Panc1 (cell line): ENCODE measurements at regions not wholly inside any gene's neighbourhood (a gene's known extent, or its start where the extent isn't known, plus 50 kb on each side); places are given as distances from the start of the nearest gene placed in this dataset.

Source experiments
- POLR2AphosphoS5 ChIP-seq: IDR thresholded peaks from 2 replicates; pipeline ENCODE4 v1.6.1; 2012; ENCODE audit warnings: mild to moderate bottlenecking, low read depth, low read length, moderate library complexity
- SIN3A ChIP-seq: IDR thresholded peaks from 2 replicates; pipeline ENCODE4 v1.6.1; 2012; ENCODE audit warnings: low read depth, mild to moderate bottlenecking, low read length, moderate library complexity, borderline replicate concordance; ENCODE audit not compliant: insufficient read depth
- TCF7L2 ChIP-seq: IDR thresholded peaks from 2 replicates; pipeline ENCODE4 v1.6.1; 2011; ENCODE audit warnings: mild to moderate bottlenecking, low read depth, low read length, inconsistent platforms
- TF ChIP-seq, protein P1 (sequence below): fragments of 450-650 bp; IDR thresholded peaks from 2 replicates; pipeline ENCODE4 v1.5.1; 2017; ENCODE audit warnings: mild to moderate bottlenecking
- TF ChIP-seq, protein P2 (sequence below), 2 experiments: IDR thresholded peaks; 2 replicates each; pipeline ENCODE4 v1.6.1; 2011 to 2012; ENCODE audit warnings: low read depth in 2 of 2, control low read depth in 1 of 2, low read length in 1 of 2, mild to moderate bottlenecking in 1 of 2, moderate library complexity in 1 of 2; ENCODE audit not compliant: insufficient read depth in 1 of 2

GRCh38 chr12:126747530-126748149 is 1519.3 kb upstream of the TMEM132C start:
- TF ChIP-seq POLR2AphosphoS5 = no peak
- TF ChIP-seq, protein P1, sequence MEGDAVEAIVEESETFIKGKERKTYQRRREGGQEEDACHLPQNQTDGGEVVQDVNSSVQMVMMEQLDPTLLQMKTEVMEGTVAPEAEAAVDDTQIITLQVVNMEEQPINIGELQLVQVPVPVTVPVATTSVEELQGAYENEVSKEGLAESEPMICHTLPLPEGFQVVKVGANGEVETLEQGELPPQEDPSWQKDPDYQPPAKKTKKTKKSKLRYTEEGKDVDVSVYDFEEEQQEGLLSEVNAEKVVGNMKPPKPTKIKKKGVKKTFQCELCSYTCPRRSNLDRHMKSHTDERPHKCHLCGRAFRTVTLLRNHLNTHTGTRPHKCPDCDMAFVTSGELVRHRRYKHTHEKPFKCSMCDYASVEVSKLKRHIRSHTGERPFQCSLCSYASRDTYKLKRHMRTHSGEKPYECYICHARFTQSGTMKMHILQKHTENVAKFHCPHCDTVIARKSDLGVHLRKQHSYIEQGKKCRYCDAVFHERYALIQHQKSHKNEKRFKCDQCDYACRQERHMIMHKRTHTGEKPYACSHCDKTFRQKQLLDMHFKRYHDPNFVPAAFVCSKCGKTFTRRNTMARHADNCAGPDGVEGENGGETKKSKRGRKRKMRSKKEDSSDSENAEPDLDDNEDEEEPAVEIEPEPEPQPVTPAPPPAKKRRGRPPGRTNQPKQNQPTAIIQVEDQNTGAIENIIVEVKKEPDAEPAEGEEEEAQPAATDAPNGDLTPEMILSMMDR = peak; percentile 90
- no peak for TF ChIP-seq SIN3A
- no peak for TF ChIP-seq TCF7L2
- TF ChIP-seq, protein P2, sequence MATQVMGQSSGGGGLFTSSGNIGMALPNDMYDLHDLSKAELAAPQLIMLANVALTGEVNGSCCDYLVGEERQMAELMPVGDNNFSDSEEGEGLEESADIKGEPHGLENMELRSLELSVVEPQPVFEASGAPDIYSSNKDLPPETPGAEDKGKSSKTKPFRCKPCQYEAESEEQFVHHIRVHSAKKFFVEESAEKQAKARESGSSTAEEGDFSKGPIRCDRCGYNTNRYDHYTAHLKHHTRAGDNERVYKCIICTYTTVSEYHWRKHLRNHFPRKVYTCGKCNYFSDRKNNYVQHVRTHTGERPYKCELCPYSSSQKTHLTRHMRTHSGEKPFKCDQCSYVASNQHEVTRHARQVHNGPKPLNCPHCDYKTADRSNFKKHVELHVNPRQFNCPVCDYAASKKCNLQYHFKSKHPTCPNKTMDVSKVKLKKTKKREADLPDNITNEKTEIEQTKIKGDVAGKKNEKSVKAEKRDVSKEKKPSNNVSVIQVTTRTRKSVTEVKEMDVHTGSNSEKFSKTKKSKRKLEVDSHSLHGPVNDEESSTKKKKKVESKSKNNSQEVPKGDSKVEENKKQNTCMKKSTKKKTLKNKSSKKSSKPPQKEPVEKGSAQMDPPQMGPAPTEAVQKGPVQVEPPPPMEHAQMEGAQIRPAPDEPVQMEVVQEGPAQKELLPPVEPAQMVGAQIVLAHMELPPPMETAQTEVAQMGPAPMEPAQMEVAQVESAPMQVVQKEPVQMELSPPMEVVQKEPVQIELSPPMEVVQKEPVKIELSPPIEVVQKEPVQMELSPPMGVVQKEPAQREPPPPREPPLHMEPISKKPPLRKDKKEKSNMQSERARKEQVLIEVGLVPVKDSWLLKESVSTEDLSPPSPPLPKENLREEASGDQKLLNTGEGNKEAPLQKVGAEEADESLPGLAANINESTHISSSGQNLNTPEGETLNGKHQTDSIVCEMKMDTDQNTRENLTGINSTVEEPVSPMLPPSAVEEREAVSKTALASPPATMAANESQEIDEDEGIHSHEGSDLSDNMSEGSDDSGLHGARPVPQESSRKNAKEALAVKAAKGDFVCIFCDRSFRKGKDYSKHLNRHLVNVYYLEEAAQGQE (IDR thresholded peaks at IDR 0.05; ENCODE audit: insufficient read depth in 1 of 2, low read depth in 2 of 2, low read length in 1 of 2) = no peak
